GM12872 (cell line): ENCODE measurements at regions not wholly inside any gene's neighbourhood (a gene's known extent, or its start where the extent isn't known, plus 50 kb on each side); places are given as distances from the start of the nearest gene placed in this dataset.

Experiments
- CTCF ChIP-seq: IDR thresholded peaks from 3 replicates; pipeline ENCODE4 v1.5.1; 2011; ENCODE audit warnings: low read depth, mild to moderate bottlenecking, low read length, moderate library complexity; ENCODE audit not compliant: insufficient read depth

DNA sequence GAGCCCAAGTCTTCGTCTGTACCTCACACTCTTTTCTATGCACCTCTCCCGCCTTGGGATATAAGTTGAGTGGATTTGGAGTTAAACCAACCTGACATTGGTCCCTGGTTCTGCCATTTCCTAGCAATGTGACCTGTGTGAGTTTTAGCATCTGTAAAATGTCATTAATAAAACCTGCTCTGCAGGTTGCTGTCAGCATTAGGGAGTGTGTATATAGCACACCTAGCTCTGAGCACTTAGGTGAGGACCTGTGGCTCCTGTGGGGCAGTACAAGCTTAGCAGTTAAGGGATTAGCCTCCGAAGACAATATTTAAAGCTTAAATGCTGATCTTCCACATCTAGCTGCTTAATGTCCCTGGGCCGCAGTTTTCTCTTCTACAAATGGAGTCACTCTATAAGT lies 248.0 kb downstream of the TMEM114 start:
- TF ChIP-seq CTCF = no peak

GRCh38 chr16:8330761-8331160 lies 259.6 kb downstream of the TMEM114 start:
- TF ChIP-seq CTCF = no peak

- TF ChIP-seq CTCF = no peak
Measured at GRCh38 chr16:8326232-8326631, 264.1 kb downstream of the TMEM114 start.

GRCh38 chr16:8323153-8323552 lies 267.2 kb downstream of the TMEM114 start:
- no peak for TF ChIP-seq CTCF

GRCh38 chr16:8320131-8320530 lies 270.2 kb downstream of the TMEM114 start:
- TF ChIP-seq CTCF = no peak

- no peak for TF ChIP-seq CTCF
Measured at GRCh38 chr16:8310816-8311215, 279.5 kb downstream of the TMEM114 start.

DNA sequence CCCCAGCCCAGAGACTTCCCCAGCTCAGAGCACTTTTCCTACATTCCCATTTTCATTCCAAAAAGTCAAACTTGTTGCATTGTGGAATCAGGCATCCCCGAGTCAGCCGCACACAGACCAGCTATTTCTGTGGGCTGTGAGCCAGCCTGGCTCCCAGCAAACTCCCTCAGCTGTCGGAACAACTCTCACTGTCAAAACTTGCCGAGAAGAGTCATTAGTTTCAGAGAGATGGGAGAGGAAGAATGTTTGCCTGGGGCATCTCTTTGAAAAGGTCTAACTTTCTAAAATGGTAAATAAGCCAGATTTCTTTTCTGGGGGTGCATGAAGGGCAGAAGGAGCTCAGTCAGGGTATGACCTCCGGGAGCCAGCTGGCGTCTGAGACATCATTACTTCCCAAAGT lies 280.0 kb downstream of the TMEM114 start:
- TF ChIP-seq CTCF = no peak

DNA sequence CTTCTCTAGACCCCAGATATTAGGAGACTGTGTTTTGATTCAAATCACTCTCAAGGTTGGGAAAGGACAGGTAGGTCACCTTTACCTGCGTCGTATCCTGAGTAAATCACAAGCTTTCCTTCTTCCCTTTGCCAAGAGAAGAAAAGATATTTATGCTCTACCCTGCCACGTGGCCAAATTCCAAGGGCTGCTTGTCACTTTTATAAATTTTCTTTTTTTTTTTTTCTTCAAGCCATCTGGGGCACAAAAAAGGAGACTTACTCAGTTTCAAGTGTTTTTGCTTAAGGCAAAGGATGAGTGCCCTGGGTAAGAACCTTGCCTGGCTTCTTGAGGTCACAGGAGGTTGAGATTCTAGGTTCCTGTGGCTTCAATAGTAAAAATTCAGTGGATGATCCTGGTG lies 285.1 kb downstream of the TMEM114 start:
- no peak for TF ChIP-seq CTCF
